Muscle of arm (tissue), 1 donor: ENCODE measurements at regions not wholly inside any gene's neighbourhood (a gene's known extent, or its start where the extent isn't known, plus 50 kb on each side); places are given as distances from the start of the nearest gene placed in this dataset.
A peak's percentile ranks its signal among the peaks of the same experiment; 100 is the strongest.

Experiments
- DNase-seq: peaks from one replicate; pipeline ENCODE4 v3.0.0-alpha.2; 2013

GRCh38 chrX:131703646-131704045 is 159.8 kb downstream of the OR13H1 start:
- peak; percentile 31 for DNase-seq

DNA sequence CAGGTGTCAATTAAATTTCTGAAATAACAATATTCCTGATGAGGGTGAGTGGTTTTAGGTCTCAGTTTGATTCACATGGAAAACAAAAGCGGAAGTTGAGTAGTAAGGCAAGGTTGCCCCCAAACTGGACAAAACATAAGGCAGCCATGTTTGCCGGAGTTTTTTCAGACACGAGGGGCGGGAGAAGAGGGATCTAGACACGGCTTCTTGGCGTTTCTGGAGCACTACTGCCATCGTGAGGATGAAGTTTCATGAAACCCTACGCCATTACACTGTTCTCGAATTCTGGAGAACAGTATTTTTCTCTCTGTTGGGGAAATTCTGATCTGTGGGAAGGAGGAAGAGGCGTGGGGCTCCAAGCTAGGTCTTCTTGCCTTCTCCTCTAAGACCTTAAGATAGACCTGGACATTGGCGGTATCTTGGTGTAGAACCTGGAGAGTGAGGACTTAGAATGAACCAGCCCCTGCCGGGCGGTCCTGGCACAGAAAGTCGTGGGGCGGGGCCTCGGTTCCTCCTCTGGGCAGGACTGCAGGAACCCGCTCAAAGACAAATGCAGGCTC is 160.3 kb downstream of the OR13H1 start:
- peak; percentile 94 for DNase-seq

DNA sequence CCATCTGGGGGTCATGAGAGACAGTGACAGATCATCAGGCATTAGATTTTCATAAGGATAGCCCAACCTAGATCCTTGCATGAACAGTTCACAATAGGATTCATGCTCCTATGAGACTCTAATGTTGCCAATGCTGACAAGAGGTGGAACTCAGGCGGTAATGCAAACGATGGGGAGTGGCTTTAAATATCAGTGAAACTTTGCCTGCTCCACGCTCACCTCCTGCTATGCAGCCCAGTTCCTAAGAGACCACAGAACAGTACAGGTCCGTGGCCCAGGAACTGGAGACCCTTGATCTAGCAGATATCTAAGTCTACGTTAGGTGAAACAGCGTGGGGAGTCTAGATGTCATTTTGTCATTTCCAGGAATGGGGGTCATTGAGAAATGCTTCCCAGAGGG is 165.7 kb downstream of the OR13H1 start:
- no peak for DNase-seq

DNA sequence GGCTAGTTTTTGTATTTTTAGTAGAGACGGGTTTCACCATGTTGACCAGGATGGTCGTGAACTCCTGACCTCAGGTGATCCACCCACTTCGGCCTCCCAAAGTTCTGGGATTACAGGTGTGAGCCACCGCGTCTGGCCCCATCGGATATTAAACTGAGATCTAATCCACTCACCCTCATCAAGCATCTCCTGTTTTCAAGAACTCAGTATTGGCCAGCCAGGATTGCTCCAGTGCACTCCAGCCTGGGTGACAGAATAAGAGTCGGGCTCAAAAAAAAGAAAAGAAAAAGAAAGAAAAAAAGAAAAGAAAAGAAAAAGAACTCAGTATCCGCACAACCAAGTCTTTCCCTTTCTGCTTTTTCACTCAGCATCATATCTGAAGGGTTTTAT is 167.6 kb downstream of the OR13H1 start:
- DNase-seq = no peak

DNA sequence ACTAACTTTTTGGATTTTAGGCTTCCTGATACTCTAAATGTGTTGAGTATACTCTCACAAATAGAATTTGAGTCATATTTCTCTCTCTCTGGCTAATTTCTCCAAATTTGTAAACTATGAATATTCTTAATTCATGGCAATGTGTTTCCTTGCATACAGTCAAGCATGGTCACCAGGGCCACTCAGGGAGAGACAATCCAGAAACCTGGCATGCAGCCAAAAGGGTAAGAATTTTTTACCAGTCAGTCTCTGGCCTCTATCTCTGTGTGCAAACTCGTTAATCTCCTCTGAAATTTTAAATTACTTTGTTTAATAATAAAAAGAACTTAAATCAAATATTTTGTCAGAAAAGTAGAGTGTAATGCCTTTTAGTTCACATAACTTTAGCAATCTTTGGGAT is 179.8 kb downstream of the OR13H1 start:
- DNase-seq = no peak

DNA sequence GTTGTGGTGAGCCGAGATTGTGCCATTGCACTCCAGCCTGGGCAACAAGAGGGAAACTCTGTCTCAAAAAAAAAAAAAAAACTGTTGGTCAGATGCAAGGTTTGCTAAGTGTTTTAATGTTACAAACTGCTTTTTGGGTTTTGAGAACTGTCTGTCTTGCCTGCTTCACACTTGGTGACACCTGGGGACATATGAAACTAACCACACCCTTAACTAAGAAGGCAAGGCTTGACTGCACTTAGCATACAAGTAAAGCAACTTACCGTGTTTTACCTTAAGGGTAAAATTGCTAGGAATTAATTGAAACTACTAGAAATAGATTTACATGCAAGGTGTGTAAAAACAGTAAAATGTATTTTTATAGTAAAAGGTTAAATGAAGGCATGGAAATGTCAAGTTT is 180.4 kb downstream of the OR13H1 start:
- DNase-seq = no peak

GRCh38 chrX:131725001-131725654 is 181.3 kb downstream of the OR13H1 start:
- DNase-seq = no peak

DNA sequence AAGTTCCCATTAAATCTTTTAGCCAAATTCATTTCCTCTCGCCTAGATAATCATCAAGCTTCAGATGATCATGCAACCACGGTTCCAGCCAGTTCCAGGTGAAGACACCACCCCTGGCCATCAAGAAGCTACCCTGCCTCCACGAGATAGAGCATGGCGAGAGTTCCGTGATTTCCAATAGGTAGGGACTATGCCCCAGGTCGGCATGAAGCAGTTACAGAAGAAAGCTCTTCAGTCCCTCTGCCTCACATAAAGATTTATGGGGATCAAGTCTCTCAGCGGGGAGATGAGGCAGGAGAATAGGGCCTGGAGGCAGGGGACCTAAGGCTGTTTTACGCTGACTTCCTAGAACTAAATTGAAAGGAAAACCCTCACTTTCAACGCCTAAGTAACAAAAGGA is 183.9 kb downstream of the OR13H1 start:
- DNase-seq = no peak

DNA sequence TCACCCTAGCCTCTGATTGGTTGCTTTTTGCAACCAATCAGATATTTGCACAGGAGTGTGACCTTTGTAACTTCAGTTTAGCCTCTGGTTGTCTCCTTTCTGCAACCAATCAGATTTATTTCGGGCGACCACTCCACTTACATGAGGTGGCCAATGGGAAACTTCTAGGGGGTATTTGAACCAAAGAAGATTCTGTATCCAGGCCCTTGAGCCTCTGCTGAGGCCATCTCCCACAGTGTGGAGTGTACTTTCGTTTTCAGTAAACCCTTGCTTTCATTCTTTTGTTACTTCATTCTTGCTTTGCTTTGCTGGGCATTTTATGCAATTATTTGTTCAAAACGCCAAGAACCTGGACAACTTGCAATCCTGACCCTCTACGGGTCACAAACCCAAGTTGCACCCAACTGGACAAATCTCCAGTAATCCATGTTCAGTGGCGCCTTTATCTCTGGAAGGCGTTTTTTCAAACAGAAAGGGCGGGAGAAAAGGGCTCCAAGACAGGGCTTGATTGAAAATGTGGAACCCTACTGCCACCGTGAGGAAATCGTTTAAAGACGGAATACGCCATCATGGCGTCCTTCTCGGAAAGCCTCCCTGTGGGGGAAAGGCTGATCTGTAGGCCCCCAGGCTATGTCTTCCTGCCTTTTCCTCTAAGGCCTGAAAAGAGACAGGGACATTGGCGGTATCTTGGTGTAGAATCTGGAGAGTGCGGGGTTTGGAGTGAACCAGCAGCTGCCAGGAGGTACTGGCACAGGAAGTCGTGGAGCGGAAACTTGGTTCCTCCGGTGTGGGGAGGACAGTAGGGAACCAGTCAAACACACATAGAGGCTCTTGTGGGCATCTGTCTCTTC is 184.6 kb downstream of the OR13H1 start:
- DNase-seq = peak; percentile 94

DNA sequence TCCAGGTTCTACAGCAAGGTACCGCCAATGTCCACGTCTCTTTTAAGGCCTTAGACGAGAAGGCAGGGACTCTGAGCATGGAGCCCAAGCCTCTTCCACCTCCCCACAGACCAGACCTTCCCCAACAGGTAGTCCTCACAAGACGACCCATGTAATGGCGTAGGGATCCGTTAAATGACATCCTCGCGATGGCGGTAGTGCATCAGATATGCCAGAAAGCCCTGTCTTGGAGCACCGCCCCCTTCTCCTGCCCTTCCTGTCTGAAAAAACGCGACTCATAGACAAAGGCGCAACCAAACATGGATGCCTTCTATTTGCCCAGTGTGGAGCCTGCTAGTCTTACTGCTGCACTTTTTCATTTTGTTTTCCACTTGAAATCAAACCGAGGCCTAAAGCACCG is 185.4 kb downstream of the OR13H1 start:
- DNase-seq = peak; percentile 93

DNA sequence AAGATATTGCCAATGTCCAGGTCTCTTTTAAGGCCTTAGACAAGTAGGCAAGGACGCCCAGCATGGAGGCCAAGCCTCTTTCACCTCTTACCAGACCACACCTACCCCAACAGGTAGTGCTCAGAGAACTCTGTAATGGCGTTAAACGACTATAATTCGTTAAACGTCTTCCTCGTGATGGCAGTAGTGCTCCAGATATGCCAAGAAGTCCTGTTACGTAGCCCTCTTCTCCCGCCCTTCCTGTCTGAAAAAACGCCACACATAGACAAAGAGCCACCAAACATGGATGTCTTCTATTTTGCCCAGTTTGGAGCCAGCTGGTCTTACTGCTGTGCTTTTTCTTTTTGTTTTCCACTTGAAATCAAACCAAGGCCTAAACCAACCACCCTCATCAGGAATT is 190.7 kb downstream of the OR13H1 start:
- peak; percentile 92 for DNase-seq

- no peak for DNase-seq
Observed at GRCh38 chrX:131735127-131735526, 191.3 kb downstream of the OR13H1 start.

GRCh38 chrX:131739823-131740222 is 195.9 kb downstream of the OR13H1 start:
- no peak for DNase-seq

GRCh38 chrX:131741103-131741581 is 197.3 kb downstream of the OR13H1 start:
- DNase-seq = peak; percentile 90

DNA sequence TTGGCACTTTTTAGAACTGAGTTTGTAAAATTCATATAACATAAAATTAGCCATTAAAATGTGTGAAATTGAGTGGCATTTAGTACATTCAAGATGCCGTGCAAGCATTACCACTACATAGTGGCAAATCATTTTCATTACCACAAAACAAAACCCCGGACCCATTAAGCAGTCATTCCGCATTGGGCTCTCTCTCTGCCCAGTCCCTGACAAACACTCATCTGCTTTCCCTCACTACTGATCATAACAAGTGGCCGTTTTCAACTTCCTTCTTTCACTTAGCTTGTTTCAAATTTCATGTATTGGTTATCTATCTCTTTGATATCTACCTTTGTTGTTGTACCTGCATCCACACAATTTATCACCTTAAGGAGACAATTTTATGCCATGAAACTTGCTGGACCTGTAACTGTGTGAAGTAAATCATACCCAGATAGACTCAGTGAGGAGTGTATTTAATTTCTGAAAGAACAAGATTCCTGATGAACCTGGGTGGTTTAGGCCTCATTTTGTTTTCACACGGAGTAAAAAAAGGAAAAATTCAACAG is 202.1 kb downstream of the OR13H1 start:
- no peak for DNase-seq

- DNase-seq = peak; percentile 91
Observed at GRCh38 chrX:131746491-131746968, 202.7 kb downstream of the OR13H1 start.

GRCh38 chrX:131747173-131747572 is 203.3 kb downstream of the OR13H1 start:
- peak; percentile 88 for DNase-seq

DNA sequence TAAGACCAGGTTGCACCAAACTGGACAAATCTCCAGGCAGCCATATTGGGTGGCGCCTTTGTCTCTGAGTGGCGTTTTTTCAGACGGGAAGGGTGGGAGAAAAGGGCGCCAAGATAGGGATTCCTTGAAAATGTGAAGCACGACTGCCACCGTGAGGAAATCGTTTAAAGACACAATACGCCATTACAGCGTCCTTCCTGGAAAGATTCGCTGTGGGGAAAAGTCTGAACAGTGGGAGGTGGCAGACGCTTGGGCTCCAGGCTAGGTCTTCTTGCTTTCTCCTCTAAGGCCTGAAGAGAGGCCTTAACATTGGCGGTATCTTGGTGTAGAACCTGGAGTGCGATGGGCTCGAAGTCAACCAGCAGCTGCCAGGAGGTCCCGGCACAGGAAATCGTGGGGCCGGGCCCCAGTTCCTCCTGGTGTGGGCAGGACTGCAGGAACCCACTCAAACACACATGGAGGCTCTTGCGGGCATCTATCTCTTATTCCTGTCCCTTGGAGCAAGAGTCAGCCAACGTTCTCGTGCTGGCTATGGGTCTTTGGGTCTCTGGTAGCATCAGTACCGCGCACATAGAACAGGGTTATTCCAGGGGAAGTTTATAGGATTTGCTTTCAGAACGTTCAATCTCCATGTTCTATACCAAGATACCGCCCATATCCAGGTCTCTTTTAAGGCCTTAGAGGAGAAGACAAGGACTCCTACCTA is 208.8 kb downstream of the OR13H1 start:
- peak; percentile 94 for DNase-seq

DNA sequence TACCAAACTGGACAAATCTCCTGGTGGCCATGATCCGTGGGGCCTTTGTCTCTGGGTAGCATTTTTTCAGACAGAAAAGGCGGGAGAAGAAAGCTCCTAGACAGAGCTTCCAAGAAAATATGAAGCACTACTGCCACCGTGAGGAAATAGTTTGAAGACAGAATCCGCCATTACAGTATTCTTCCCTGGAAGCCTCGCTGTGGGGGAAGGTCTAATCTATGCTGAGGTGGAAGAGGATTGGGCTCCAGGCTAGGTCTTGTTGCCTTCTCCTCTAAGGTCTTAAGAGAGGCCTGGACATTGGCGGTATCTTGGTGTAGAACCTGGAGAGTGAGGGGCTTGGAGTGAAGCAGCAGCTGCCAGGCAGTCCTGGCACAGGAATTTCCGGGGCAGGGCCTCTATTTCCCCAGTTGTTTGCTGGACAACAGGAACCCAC is 218.9 kb downstream of the OR13H1 start:
- peak; percentile 91 for DNase-seq

- peak; percentile 92 for DNase-seq
Observed at GRCh38 chrX:131763674-131764073, 219.8 kb downstream of the OR13H1 start.

DNA sequence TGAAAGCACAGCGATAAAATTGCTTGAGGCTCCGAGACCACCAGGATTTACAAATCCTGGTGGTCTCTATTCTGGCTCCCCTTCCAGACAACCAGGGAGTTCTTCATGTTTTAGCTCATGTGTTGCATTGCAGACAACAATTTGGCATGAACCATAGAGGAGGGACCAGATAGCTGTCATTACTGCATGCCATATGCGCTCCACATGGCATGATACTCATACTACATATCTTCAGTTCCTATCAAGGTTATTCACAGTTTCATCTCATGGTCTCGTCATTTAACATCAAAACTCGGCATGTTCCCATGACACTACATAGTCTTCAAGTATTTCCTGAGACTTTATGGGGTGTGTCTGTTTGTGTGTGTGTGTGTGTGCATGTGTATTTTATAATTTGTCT is 220.3 kb downstream of the OR13H1 start:
- DNase-seq = no peak
